ENCODE measurements at regions not wholly inside any gene's neighbourhood (a gene's known extent, or its start where the extent isn't known, plus 50 kb on each side); places are given as distances from the start of the nearest gene placed in this dataset.

DNA sequence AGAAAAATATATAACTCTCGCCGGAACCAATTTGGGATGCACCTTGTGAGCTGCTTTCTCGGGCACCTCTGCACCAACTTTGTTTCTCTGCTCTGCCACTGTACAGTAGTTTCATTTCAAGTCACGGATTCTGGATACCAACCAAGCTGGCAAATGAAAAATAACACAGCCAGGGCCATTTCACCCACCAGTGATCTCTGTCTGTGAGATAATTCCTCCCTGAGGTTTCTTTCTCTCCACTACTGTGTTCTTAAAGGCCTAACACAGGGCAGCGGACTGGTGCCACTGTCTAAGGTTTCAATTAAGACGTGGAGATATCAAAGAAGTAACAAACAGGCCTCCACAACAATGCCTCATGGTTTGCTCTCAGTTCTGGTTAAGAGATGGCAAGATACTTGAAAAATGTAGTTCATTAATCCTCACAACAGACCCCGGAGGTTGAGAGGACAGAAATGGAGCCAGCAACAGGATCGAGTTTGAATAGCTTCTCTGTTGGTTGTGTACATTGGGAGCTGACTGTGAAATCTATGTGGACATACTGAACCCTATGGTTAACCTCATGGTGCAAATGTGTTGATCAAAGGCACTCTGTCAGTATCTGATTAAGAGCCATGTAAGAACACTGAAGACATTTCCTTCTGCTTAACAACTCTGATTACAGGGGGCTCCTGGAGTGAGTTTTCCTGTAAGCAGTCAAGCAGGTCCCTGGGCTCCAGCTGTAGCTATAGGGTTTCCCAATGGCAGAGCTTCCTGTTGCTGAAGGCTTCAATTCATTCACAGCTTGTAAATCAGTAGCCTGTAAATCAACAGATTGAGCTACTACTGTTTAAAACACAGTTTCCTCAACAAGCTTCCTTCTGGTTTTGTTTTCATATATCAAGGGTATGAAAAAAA is 470.5 kb downstream of the EPHA3 start:
- Mint-ChIP-seq H3K4me1 (ENCODE audit: low read depth) (no peaks in the 10 kb centered on the region), H3K9me3 (peaks cover 9% of the 10 kb centered on the region; the same call in 1 of the 2 replicates), H3K36me3 (ENCODE audit: low read depth) (no peaks in the 10 kb centered on the region), H3K4me3 (no peak overlapping the region), H3K27me3 (ENCODE audit: insufficient read depth) (no peaks in the 10 kb centered on the region), H3K27ac (no peak overlapping the region)
- no peak for DNase-seq
- TF ChIP-seq, protein P1, sequence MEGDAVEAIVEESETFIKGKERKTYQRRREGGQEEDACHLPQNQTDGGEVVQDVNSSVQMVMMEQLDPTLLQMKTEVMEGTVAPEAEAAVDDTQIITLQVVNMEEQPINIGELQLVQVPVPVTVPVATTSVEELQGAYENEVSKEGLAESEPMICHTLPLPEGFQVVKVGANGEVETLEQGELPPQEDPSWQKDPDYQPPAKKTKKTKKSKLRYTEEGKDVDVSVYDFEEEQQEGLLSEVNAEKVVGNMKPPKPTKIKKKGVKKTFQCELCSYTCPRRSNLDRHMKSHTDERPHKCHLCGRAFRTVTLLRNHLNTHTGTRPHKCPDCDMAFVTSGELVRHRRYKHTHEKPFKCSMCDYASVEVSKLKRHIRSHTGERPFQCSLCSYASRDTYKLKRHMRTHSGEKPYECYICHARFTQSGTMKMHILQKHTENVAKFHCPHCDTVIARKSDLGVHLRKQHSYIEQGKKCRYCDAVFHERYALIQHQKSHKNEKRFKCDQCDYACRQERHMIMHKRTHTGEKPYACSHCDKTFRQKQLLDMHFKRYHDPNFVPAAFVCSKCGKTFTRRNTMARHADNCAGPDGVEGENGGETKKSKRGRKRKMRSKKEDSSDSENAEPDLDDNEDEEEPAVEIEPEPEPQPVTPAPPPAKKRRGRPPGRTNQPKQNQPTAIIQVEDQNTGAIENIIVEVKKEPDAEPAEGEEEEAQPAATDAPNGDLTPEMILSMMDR (IDR thresholded peaks at IDR 0.05), result no peak

DNA sequence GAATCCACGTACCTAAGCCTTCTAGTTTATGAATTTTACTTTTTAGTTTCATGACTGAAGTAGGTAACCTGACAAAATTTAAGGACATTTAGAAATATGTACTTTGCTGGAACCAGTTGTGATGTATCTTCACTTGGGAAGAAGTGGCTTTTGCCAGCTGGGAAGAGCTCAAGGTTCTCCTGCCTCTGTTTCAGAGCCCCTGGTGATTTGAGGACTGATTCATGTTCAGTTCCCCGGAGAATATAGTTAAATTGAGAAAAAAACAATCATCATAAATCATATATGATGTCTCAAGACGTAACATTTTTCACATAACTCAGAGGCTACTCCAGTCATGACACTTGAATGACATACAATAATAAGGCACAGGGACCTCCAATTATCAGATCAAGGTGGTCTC is 473.4 kb downstream of the EPHA3 start:
- DNase-seq, result no peak
- no peak overlapping the region for H3K27ac Mint-ChIP-seq
- TF ChIP-seq, protein P1 (IDR thresholded peaks at IDR 0.05), result no peak
- no peak overlapping the region for H3K4me3 Mint-ChIP-seq
- no peaks in the 10 kb centered on the region for H3K4me1 Mint-ChIP-seq (ENCODE audit: low read depth)
- H3K36me3 Mint-ChIP-seq (ENCODE audit: low read depth), result no peaks in the 10 kb centered on the region
- peaks cover 5% of the 10 kb centered on the region; the same call in 1 of the 2 replicates for H3K9me3 Mint-ChIP-seq
- no peaks in the 10 kb centered on the region for H3K27me3 Mint-ChIP-seq (ENCODE audit: insufficient read depth)

DNA sequence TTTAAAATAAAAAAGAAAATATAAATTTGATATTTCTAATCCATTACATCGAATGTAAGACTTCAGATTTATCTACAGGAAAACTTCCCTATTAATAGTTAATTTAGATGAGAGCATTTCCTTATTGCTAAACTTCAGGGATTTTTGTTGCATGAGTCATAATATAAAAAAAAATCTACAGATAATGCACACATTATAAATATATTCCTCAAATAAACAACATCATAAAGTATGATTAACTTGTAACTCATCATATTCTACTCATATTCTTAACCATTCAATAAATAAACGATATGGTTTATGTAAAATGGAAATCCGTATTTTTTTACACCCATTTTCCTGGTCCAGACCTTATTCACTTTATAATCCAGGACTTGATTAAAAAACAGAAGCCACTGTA is 477.0 kb downstream of the EPHA3 start:
- Mint-ChIP-seq H3K4me1 (ENCODE audit: low read depth) (no peaks in the 10 kb centered on the region), H3K27ac (no peak overlapping the region), H3K36me3 (ENCODE audit: low read depth) (no peaks in the 10 kb centered on the region), H3K27me3 (ENCODE audit: insufficient read depth) (no peaks in the 10 kb centered on the region), H3K4me3 (no peak overlapping the region), H3K9me3 (peaks cover 5% of the 10 kb centered on the region; the same call in 1 of the 2 replicates)
- TF ChIP-seq, protein P1 (IDR thresholded peaks at IDR 0.05), result no peak
- DNase-seq, result no peak

DNA sequence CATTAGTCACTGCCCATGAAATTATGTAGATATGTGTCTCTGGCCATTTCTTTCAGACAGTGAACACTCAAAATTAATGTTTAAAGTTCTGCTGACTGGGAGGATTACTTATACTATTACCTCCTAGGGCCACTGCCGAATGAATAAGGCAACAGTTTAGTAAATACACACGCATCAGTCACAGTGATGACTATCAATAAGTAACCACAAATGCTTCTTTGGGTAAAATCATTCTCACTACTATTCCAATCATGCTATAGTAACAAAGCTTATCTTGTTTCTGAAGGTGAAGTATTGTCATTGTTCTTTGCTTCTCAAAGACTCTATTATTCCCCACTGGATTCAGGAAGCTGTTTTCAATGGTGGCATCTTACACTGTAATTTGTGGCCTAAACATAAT is 478.8 kb downstream of the EPHA3 start:
- Mint-ChIP-seq H3K4me3 (no peak overlapping the region), H3K36me3 (ENCODE audit: low read depth) (no peaks in the 10 kb centered on the region), H3K27me3 (ENCODE audit: insufficient read depth) (no peaks in the 10 kb centered on the region), H3K27ac (no peak overlapping the region), H3K9me3 (peaks cover 5% of the 10 kb centered on the region; the same call in 1 of the 2 replicates), H3K4me1 (ENCODE audit: low read depth) (no peaks in the 10 kb centered on the region)
- DNase-seq, result no peak
- TF ChIP-seq, protein P1 (IDR thresholded peaks at IDR 0.05), result no peak

DNA sequence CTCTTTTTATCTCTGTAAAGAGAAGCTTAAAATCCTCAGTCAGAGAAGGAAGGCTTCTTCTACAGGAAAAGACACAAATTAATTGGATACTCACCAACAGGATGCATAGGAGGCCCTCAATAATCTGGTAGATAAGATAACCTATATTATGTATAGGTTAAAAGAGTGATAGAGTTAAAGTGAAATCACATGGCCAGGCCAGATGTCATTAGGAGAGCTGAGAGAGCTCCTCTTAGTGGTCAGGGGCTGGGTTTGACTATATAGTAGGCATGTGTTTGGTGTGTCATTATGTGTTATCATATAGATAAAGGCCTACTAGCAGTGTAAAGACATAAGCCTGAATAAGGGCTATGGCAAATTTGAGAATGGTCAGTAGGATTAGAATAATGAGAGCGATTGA is 479.3 kb downstream of the EPHA3 start:
- no peak for DNase-seq
- Mint-ChIP-seq H3K9me3 (peaks cover 4% of the 10 kb centered on the region; the same call in 1 of the 2 replicates), H3K36me3 (ENCODE audit: low read depth) (no peaks in the 10 kb centered on the region), H3K4me1 (ENCODE audit: low read depth) (no peaks in the 10 kb centered on the region), H3K4me3 (no peak overlapping the region), H3K27ac (no peak overlapping the region), H3K27me3 (ENCODE audit: insufficient read depth) (no peaks in the 10 kb centered on the region)
- TF ChIP-seq, protein P1 (IDR thresholded peaks at IDR 0.05), result no peak
